GM20000 (cell line): ENCODE measurements at regions not wholly inside any gene's neighbourhood (a gene's known extent, or its start where the extent isn't known, plus 50 kb on each side); places are given as distances from the start of the nearest gene placed in this dataset.

Source experiments
- DNase-seq: peaks from one replicate; pipeline ENCODE4 v3.0.0; 2012; ENCODE audit warnings: low spot score
- CTCF ChIP-seq: IDR thresholded peaks from 2 replicates; pipeline ENCODE4 v1.5.1; 2012; ENCODE audit warnings: mild to moderate bottlenecking, control low read depth; ENCODE audit errors: extremely low read depth, missing control alignments

GRCh38 chr12:34208331-34209258, 186.3 kb downstream of the ALG10 start:
- no peak for TF ChIP-seq CTCF
- DNase-seq = no peak

GRCh38 chr12:34209259-34209835, 187.1 kb downstream of the ALG10 start:
- DNase-seq = no peak
- TF ChIP-seq CTCF = no peak

- TF ChIP-seq CTCF = no peak
- no peak for DNase-seq
These were observed 187.9 kb downstream of the ALG10 start for GRCh38 chr12:34210183-34210582.

GRCh38 chr12:34210689-34211530, 188.6 kb downstream of the ALG10 start:
- DNase-seq = no peak
- no peak for TF ChIP-seq CTCF

GRCh38 chr12:34212651-34213050, 190.4 kb downstream of the ALG10 start:
- no peak for TF ChIP-seq CTCF
- DNase-seq = no peak

GRCh38 chr12:34214011-34214410, 191.7 kb downstream of the ALG10 start:
- DNase-seq = no peak
- TF ChIP-seq CTCF = no peak

GRCh38 chr12:34215213-34215892, 193.1 kb downstream of the ALG10 start:
- no peak for DNase-seq
- no peak for TF ChIP-seq CTCF
